ENCODE measurements at regions not wholly inside any gene's neighbourhood (a gene's known extent, or its start where the extent isn't known, plus 50 kb on each side); places are given as distances from the start of the nearest gene placed in this dataset.

DNA sequence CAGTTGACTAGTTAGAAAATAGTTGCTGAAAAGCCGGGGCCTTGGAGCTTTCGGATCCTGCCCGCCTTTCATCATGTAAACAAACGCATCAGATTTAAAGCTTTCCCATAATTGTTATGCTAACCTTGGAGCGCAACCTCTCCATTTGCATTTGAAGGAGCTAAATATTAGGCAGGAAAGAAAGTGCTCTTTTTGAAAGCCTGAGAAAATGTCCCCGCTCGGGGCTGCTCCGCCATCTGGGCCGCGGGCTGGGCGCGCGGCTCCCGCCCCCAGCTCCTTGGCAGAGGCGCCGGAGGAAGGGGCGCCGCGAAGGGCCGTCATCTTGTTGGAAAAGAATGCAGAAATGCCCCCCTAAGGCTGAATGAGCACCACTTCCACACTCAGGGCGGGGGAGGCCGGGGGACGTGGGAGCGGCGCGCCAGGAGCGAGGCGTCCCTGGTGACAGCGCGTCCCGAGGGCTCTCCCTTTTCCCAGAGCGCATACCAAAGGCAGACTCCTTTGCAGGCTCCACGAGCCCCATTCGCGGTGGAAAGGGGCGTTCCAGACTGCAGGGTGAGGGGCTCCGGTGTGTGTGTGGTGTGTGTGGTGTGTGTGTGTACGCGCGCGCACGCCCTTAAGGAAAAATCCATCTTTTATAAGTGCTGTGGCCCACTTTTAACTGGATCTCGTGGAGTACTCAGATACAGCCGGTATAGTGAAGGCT, 145.6 kb upstream of the ID4 start:
- CTCF ChIA-PET, result interaction anchor here (0.9 kb wide), 1 partner anchor 19 kb away, joined by 3 read pairs; no protein-coding TSS in a partner anchor
- TF ChIP-seq, protein P1, sequence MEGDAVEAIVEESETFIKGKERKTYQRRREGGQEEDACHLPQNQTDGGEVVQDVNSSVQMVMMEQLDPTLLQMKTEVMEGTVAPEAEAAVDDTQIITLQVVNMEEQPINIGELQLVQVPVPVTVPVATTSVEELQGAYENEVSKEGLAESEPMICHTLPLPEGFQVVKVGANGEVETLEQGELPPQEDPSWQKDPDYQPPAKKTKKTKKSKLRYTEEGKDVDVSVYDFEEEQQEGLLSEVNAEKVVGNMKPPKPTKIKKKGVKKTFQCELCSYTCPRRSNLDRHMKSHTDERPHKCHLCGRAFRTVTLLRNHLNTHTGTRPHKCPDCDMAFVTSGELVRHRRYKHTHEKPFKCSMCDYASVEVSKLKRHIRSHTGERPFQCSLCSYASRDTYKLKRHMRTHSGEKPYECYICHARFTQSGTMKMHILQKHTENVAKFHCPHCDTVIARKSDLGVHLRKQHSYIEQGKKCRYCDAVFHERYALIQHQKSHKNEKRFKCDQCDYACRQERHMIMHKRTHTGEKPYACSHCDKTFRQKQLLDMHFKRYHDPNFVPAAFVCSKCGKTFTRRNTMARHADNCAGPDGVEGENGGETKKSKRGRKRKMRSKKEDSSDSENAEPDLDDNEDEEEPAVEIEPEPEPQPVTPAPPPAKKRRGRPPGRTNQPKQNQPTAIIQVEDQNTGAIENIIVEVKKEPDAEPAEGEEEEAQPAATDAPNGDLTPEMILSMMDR (IDR thresholded peaks at IDR 0.05; ENCODE audit: control extremely low read depth, extremely low read depth, low read depth, missing control alignments), result no peak
- no peak for DNase-seq (ENCODE audit: extremely low spot score)
- POLR2A ChIA-PET, result no interaction called here

- TF ChIP-seq, protein P1 (IDR thresholded peaks at IDR 0.05; ENCODE audit: control extremely low read depth, extremely low read depth, low read depth, missing control alignments), result no peak
- CTCF ChIA-PET, result interaction anchor here (0.8 kb wide), 1 partner anchor 16 kb away, joined by 3 read pairs; no protein-coding TSS in a partner anchor
- DNase-seq (ENCODE audit: extremely low spot score), result no peak
- POLR2A ChIA-PET, result no interaction called here
Observed at GRCh38 chr6:19692506-19693298, 144.5 kb upstream of the ID4 start.

- TF ChIP-seq, protein P1 (IDR thresholded peaks at IDR 0.05; ENCODE audit: control extremely low read depth, extremely low read depth, low read depth, missing control alignments), result no peak
- CTCF ChIA-PET, result no interaction called here
- POLR2A ChIA-PET, result no interaction called here
- no peak for DNase-seq (ENCODE audit: extremely low spot score)
Observed at GRCh38 chr6:19694697-19695096, 142.5 kb upstream of the ID4 start.

DNA sequence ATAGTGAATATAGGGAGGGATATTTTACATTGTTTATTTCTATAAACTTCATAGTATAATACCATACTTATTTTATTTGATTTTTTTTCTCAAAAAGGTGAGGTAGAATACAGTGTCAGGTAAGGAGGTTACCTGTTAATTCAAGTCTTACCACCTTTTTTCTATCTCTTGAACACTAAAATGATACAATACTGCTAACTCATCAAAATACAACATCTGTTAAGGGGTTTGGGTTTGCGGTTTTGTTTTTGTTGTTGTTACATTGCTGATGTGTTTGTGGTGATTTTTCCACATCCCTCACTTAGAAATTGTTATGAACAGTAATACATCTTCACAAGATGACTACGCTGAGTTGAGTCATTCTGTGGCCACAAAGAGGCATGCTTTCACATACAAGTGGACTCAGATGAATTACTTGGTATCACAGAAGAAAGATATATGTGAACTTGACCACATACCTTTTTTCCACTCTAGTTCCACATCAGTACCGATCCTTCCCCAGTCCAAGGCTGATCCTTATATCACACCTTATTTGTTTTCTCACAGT, 139.4 kb upstream of the ID4 start:
- CTCF ChIA-PET, result no interaction called here
- TF ChIP-seq, protein P1 (IDR thresholded peaks at IDR 0.05; ENCODE audit: control extremely low read depth, extremely low read depth, low read depth, missing control alignments), result no peak
- no peak for DNase-seq (ENCODE audit: extremely low spot score)
- POLR2A ChIA-PET, result no interaction called here

DNA sequence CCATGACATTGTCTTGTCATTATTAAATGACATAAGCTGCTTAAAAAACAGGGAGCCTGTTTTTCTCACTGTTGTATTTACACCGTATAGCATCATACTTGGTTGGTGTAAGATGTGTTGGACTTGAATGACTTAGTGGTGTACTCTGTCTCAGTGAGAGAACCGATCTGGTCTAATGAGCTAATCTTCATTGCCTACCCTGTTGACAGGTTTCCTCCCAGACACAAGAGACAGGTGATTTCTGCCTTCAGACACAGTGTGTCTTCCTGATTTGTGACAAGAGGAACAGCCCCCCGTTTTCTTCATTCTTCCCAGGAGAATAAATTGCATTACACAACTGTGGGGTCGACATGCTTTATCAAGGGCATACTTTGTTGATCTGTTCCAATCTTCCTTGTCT, 137.2 kb upstream of the ID4 start:
- ChIA-PET POLR2A (no interaction called here), CTCF (no interaction called here)
- TF ChIP-seq, protein P1 (IDR thresholded peaks at IDR 0.05; ENCODE audit: control extremely low read depth, extremely low read depth, low read depth, missing control alignments), result no peak
- no peak for DNase-seq (ENCODE audit: extremely low spot score)

DNA sequence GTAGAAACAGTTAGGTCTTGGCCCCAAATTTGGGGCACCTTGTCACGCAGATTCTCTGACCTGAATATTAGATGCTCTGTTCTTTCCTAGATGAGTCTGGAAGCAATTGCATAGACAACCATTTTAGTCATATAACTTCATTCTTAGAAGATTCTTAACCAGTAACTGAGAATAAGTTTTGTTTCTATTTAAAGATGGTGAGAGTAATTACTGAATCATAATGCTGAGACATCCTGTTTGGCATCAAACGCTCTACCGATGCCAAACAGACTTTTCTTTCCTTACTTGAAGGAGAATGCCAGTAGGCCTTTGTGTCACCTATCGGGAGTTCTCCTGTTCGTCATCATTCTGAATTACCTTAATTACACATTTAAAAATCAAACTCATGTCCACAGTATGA, 131.6 kb upstream of the ID4 start:
- POLR2A ChIA-PET, result no interaction called here
- no peak for DNase-seq (ENCODE audit: extremely low spot score)
- TF ChIP-seq, protein P1 (IDR thresholded peaks at IDR 0.05; ENCODE audit: control extremely low read depth, extremely low read depth, low read depth, missing control alignments), result no peak
- CTCF ChIA-PET, result no interaction called here
